Loucy (cell line): ENCODE measurements at regions not wholly inside any gene's neighbourhood (a gene's known extent, or its start where the extent isn't known, plus 50 kb on each side); places are given as distances from the start of the nearest gene placed in this dataset.

Experiments used
- H2AFZ ChIP-seq: fragments of 200-600 bp; sonication (generic); 2 replicates; pipeline ENCODE4 v1.6.0; 2016; ENCODE audit warnings: antibody characterized with exemption, mild to moderate bottlenecking, low read length, moderate library complexity
- H3F3A ChIP-seq: fragments of 200-600 bp; 2 replicates; pipeline ENCODE4 v1.6.0; 2016; ENCODE audit warnings: antibody characterized with exemption, low read depth, mild to moderate bottlenecking
- H3K27me3 ChIP-seq: fragments of 200-600 bp; sonication (generic); 2 replicates; pipeline ENCODE4 v1.6.1; 2014; ENCODE audit warnings: low read length, mild to moderate bottlenecking; ENCODE audit not compliant: insufficient read depth, poor library complexity, severe bottlenecking
- H3K36me3 ChIP-seq: fragments of 200-600 bp; sonication (generic); 2 replicates; pipeline ENCODE4 v1.6.1; 2016; ENCODE audit warnings: low read length; ENCODE audit not compliant: insufficient read depth
- H3K4me1 ChIP-seq: fragments of 200-600 bp; sonication (generic); 2 replicates; pipeline ENCODE4 v1.5.1; 2014; ENCODE audit warnings: low read length, mild to moderate bottlenecking; ENCODE audit not compliant: insufficient read depth, poor library complexity, severe bottlenecking
- H3K4me2 ChIP-seq: fragments of 200-600 bp; sonication (generic); 2 replicates; pipeline ENCODE4 v1.6.0; 2014; ENCODE audit warnings: antibody characterized with exemption, low read length, low read depth, mild to moderate bottlenecking; ENCODE audit not compliant: poor library complexity, severe bottlenecking
- H3K4me3 ChIP-seq: fragments of 200-600 bp; sonication (generic); 2 replicates; pipeline ENCODE4 v1.5.1; 2014; ENCODE audit warnings: low read length, mild to moderate bottlenecking, mixed read lengths; ENCODE audit not compliant: poor library complexity, severe bottlenecking
- H3K79me2 ChIP-seq: fragments of 200-600 bp; sonication (generic); 2 replicates; pipeline ENCODE4 v1.6.1; 2014; ENCODE audit warnings: low read length; ENCODE audit not compliant: insufficient read depth
- H3K9ac ChIP-seq: fragments of 200-600 bp; sonication (generic); 2 replicates; pipeline ENCODE4 v1.6.0; 2014; ENCODE audit warnings: mild to moderate bottlenecking, low read depth, low read length, moderate library complexity; ENCODE audit not compliant: poor library complexity, severe bottlenecking
- H3K9me2 ChIP-seq: fragments of 200-600 bp; sonication (generic); replicated peaks from 2 replicates; pipeline ENCODE4 v1.6.1; 2016; ENCODE audit warnings: low read depth, low read length, mixed read lengths
- H3K9me3 ChIP-seq: fragments of 200-600 bp; sonication (generic); 2 replicates; pipeline ENCODE4 v1.6.1; 2014; ENCODE audit warnings: mild to moderate bottlenecking, antibody characterized with exemption, low read length, low read depth; ENCODE audit not compliant: insufficient read depth
- H4K20me1 ChIP-seq: fragments of 200-600 bp; sonication (generic); 2 replicates; pipeline ENCODE4 v1.6.0; 2014; ENCODE audit warnings: antibody characterized with exemption, low read length, mild to moderate bottlenecking; ENCODE audit not compliant: insufficient read depth, poor library complexity, severe bottlenecking
- CTCF ChIP-seq: fragments of 200-600 bp; sonication (generic); conservative IDR thresholded peaks from 2 replicates; pipeline ENCODE4 v1.5.1; 2014; ENCODE audit warnings: mild to moderate bottlenecking, antibody characterized with exemption, low read length
- EZH2phosphoT487 ChIP-seq: fragments of 200-600 bp; IDR thresholded peaks from 2 replicates; pipeline ENCODE4 v1.6.1; 2018; ENCODE audit warnings: antibody characterized with exemption, mild to moderate bottlenecking, moderate library complexity, borderline replicate concordance

GRCh38 chr2:12099374-12099773 lies 352.9 kb downstream of the LPIN1 start:
- H3K27me3 ChIP-seq, result no peaks in the 10 kb centered on the region

GRCh38 chr2:12102679-12103078 lies 356.2 kb downstream of the LPIN1 start:
- Histone ChIP-seq H2AFZ (no peak overlapping the region), H3K27me3 (no peaks in the 10 kb centered on the region), H3K9me2 (no peaks in the 10 kb centered on the region), H3K79me2 (no peaks in the 10 kb centered on the region), H3F3A (no peaks in the 10 kb centered on the region), H4K20me1 (no peaks in the 10 kb centered on the region), H3K4me3 (no peak overlapping the region), H3K4me1 (peaks cover 30% of the 10 kb centered on the region), H3K9ac (no peak overlapping the region), H3K36me3 (no peaks in the 10 kb centered on the region), H3K4me2 (no peak overlapping the region), H3K9me3 (no peaks in the 10 kb centered on the region)
- TF ChIP-seq CTCF (no peak), EZH2phosphoT487 (no peak)

More at GRCh38 chr2:12099374-12099773, 352.9 kb downstream of the LPIN1 start:
- Histone ChIP-seq H3K4me3 (no peak overlapping the region), H3K36me3 (no peaks in the 10 kb centered on the region), H3K9me3 (no peaks in the 10 kb centered on the region), H3K4me1 (peaks cover 18% of the 10 kb centered on the region), H2AFZ (peak overlapping the region; percentile 53), H3K79me2 (no peaks in the 10 kb centered on the region), H3F3A (no peaks in the 10 kb centered on the region), H4K20me1 (no peaks in the 10 kb centered on the region), H3K9me2 (no peaks in the 10 kb centered on the region), H3K9ac (no peak overlapping the region), H3K4me2 (no peak overlapping the region)
- TF ChIP-seq EZH2phosphoT487 (no peak), CTCF (no peak)

GRCh38 chr2:12105180-12105579 lies 358.7 kb downstream of the LPIN1 start:
- H3F3A ChIP-seq, result peaks cover 7% of the 10 kb centered on the region; the same call in 1 of the 2 replicates
- no peak overlapping the region for H3K4me3 ChIP-seq
- no peaks in the 10 kb centered on the region for H3K27me3 ChIP-seq
- no peak overlapping the region for H2AFZ ChIP-seq
- peaks cover 38% of the 10 kb centered on the region for H3K4me1 ChIP-seq
- no peaks in the 10 kb centered on the region for H4K20me1 ChIP-seq
- no peak overlapping the region for H3K9ac ChIP-seq
- TF ChIP-seq EZH2phosphoT487 (no peak), CTCF (no peak)
- H3K9me2 ChIP-seq, result no peaks in the 10 kb centered on the region
- no peaks in the 10 kb centered on the region for H3K36me3 ChIP-seq
- no peak overlapping the region for H3K4me2 ChIP-seq
- no peaks in the 10 kb centered on the region for H3K79me2 ChIP-seq
- H3K9me3 ChIP-seq, result no peaks in the 10 kb centered on the region
